Right renal cortex interstitium (tissue), 3 donors: ENCODE measurements at regions not wholly inside any gene's neighbourhood (a gene's known extent, or its start where the extent isn't known, plus 50 kb on each side); places are given as distances from the start of the nearest gene placed in this dataset.
A peak's percentile ranks its signal among the peaks of the same experiment; 100 is the strongest.

Source experiments
- DNase-seq, 3 donors: peaks; one replicate each; pipeline ENCODE4 v3.0.0-alpha.2; 2013; ENCODE audit warnings: low read depth in 3 of 3, low spot score in 2 of 3

GRCh38 chr4:164373021-164373420, 380.9 kb upstream of the SMIM31 start:
- no peak for DNase-seq

GRCh38 chr4:164377277-164377676, 376.7 kb upstream of the SMIM31 start:
- no peak for DNase-seq

- DNase-seq, result no peak
Measured at GRCh38 chr4:164378361-164378760, 375.6 kb upstream of the SMIM31 start.

- no peak for DNase-seq
Measured at GRCh38 chr4:164379694-164380093, 374.2 kb upstream of the SMIM31 start.

GRCh38 chr4:164381859-164382258, 372.1 kb upstream of the SMIM31 start:
- no peak for DNase-seq

GRCh38 chr4:164383058-164383357, 370.9 kb upstream of the SMIM31 start:
- no peak for DNase-seq

- peak in 1 of 3 donors; percentile 6 for DNase-seq
Measured at GRCh38 chr4:164383358-164384220, 370.3 kb upstream of the SMIM31 start.

- DNase-seq, result no peak
Measured at GRCh38 chr4:164384416-164384815, 369.5 kb upstream of the SMIM31 start.

- DNase-seq, result no peak
Measured at GRCh38 chr4:164396439-164396838, 357.5 kb upstream of the SMIM31 start.

GRCh38 chr4:164402554-164402953, 351.4 kb upstream of the SMIM31 start:
- no peak for DNase-seq

GRCh38 chr4:164405774-164406173, 348.2 kb upstream of the SMIM31 start:
- no peak for DNase-seq

GRCh38 chr4:164408831-164409230, 345.1 kb upstream of the SMIM31 start:
- no peak for DNase-seq

GRCh38 chr4:164410401-164410800, 343.5 kb upstream of the SMIM31 start:
- DNase-seq, result no peak

- no peak for DNase-seq
Measured at GRCh38 chr4:164412246-164412645, 341.7 kb upstream of the SMIM31 start.

- DNase-seq, result no peak
Measured at GRCh38 chr4:164413743-164414142, 340.2 kb upstream of the SMIM31 start.

GRCh38 chr4:164423819-164424218, 330.1 kb upstream of the SMIM31 start:
- DNase-seq, result no peak

GRCh38 chr4:164424846-164425245, 329.1 kb upstream of the SMIM31 start:
- DNase-seq, result no peak

GRCh38 chr4:164428561-164428960, 325.4 kb upstream of the SMIM31 start:
- no peak for DNase-seq

- DNase-seq, result no peak
Measured at GRCh38 chr4:164438321-164438720, 315.6 kb upstream of the SMIM31 start.

- DNase-seq, result no peak
Measured at GRCh38 chr4:164439037-164439436, 314.9 kb upstream of the SMIM31 start.

- no peak for DNase-seq
Measured at GRCh38 chr4:164440199-164440598, 313.7 kb upstream of the SMIM31 start.

GRCh38 chr4:164441109-164441508, 312.8 kb upstream of the SMIM31 start:
- no peak for DNase-seq

- DNase-seq, result no peak
Measured at GRCh38 chr4:164442180-164442579, 311.8 kb upstream of the SMIM31 start.
